ENCODE measurements at regions not wholly inside any gene's neighbourhood (a gene's known extent, or its start where the extent isn't known, plus 50 kb on each side); places are given as distances from the start of the nearest gene placed in this dataset.

DNA sequence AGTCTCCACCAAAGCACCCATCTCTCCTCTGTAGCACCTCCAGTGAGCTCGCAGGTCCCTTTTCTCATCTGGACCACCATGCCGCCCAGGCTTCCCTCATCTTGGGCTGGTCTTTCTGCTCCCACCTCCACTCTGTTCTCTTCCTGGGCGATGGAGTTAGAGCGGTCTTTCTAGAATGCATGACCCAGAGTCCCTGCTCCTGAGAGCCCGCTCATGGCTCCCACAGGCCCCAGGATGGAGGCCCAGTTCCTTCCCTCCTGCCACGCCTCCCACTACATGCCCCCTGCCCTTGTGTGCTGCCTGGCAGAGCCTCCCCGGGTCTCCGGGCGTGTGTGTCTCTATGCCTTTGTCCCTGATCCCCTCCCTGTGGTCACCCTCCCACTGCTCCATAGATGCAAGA lies 100.7 kb upstream of the RTL1 start:
- DNase-seq (ENCODE audit: low read depth, low spot score) = no peak

DNA sequence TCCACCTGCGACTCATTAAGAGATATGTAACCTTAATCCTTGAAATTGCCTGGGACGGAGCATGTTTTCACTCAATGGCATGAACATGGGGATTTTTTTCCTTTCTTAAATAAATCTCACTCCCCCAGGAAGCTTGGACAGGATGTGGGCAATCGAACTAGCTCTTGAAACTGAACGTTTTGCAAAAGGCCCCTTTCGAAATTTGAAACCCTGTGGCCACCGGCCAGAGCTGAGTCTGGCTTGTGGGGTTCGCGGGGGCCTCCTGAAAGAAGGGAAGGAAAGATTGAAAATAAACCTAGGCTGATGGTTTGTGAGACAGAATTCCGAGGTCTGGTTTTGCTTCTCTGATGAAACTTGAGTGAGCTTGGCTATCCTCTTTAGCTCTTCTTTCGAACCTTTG lies 101.4 kb upstream of the RTL1 start:
- DNase-seq (ENCODE audit: low read depth, low spot score) = no peak

DNA sequence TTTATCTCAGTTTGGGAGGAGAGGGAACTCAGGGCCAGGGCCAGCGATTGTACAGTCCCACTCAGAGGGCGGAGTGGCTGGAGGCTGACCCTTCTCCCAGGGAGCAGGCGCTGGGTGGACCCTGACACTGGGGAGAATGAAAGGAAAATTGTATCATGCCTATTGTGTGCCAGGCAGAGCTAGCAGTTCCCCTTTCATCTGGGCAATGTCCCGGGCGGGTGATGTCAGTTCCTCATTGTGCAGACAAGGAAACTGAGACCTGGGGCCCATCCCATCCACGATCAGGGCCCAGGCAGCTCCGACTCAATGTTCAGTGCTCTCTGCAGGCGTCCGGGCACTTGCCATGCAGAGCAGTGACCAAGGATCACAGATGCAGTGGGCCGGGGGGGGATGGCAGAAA lies 101.9 kb upstream of the RTL1 start:
- no peak for DNase-seq (ENCODE audit: low read depth, low spot score)

DNA sequence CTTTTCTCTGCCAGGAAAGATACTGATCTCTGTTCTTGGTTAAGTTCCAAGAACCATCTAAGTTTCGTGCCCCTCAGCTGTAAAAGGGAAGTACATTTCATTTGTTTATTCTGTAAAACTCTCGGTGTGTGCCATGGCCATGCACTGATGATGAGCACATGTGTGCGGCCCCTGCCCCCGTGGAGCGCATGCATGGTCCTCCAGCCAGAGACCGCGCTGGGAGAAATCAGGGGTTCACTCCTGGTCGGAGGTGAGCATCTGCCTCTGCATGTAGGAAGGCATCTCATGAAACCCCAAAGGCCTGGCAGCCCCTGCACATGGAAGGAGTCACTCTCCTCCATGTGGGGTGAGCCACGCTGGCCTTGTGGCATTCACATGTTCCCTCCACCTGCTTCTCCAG lies 102.5 kb upstream of the RTL1 start:
- DNase-seq (ENCODE audit: low read depth, low spot score) = no peak

DNA sequence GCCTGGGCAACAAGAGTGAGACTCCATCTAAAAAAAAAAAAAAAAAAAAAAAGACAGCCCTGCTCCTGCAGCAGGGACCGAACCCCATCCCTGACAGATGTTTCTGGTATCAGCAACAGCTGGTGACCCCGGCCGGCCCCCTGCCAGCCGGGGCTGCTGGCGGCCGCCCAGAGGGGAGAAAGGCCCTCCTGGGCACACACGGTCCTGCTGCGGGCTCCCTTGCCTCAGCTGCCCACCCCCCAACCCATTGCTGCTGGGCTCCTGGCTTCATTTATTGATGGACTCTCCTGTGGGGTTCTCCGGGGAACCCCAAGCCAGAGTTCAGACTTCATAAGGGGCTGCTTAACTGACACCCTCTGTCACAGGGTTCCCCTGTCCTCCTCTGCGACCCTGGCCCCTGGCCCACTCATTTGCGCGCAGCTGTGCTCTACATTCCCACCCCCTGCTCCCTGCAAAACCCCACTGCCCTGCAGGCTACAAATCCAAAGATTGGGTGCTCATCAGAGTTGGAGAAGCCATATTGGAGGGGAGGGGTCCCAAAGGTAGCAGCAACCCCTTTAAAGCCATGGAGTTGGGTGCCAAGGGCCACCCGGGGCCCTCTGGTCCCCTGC lies 103.6 kb upstream of the RTL1 start:
- DNase-seq (ENCODE audit: low read depth, low spot score) = no peak

DNA sequence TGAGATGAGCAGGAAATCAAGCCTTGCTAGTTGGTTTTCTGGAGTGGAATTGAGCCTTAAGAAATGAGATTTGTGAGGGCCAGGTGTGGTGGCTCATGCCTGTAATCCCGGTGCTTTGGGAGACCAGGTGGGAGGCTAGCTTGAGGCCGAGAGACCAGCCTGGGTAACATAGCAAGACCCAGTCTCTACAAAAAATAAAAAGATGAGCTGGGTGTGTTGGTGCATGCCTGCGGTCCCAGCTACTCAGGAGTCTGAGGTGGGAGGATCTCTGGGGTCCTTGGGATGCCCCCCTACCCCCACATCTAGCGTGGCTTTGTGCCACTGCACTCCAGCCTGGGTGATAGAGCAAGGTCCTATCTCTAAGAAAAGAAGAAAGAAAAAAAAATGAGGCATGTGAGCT lies 104.2 kb upstream of the RTL1 start:
- no peak for DNase-seq (ENCODE audit: low read depth, low spot score)

DNA sequence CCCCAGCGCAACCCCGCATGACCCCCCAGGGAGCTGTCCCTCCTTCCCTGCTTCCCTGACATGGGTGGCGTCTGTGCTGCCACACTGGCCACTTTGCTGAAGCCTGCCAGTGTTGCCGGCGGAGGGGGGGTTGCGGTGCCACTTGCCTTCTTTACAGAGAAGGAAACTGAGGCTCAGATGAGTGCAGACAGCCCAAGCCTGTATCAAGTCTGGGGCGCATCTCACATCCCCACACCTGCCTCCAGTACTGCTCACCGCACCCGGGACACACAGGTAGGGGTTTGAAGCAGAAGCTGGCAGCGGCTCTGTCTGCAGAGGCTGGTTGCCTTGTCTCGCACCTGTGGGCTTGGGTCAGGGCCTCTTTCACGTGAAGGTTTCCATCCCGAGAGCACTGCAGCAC lies 104.7 kb upstream of the RTL1 start:
- no peak for DNase-seq (ENCODE audit: low read depth, low spot score)

DNA sequence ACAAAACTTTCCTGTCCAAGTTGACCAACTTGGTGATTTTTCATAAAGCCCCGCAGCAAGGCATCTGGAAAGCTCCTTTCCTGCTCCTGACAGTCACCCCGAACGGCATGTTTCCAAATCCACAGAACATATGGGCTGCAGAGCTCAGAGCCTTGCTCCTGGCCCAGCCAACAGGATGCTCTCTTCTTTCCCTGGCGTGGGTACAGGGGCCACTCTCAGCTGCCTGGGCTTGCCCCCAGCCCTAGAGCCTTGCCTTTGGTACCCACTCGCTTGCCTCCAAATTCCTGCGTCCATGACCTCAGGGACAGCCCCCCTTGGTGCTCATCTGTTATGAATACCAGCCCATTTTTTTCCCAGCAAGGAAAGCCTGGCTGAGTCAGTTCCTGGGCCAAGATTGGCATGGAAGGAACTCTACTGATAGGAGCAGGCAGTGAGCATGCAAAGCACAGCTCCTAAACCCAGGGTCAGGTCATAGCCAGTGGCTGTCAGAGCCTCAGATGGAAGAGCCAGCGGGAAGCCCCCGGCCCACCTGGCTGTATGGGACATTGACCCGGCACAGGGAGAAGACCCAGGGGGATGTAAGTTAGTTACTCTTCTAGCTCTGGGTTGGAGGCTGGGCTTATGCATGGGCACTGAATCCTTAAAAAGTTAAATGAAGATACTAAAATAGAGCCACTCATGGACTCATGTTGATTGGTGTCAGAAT lies 105.3 kb upstream of the RTL1 start:
- no peak for DNase-seq (ENCODE audit: low read depth, low spot score)

DNA sequence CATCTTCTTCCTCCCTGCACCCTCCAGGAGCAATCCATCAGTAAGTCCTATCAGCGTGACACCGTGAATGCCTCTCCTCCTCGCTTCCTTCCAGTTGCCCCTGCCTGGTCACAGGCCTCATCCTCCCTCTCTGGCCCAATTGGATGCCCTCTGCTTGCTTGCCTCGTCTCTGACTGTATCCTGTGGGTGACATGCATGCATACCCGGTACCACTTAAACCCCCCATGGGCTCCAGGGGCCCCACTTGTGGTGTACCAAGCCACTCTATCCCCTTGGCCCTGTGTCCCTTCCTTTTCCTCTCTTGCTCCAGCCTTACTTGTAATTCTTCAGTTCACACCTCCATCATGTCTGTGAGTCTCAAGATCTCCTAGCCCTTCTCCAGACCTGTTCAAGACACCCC lies 106.0 kb upstream of the RTL1 start:
- no peak for DNase-seq (ENCODE audit: low read depth, low spot score)

DNA sequence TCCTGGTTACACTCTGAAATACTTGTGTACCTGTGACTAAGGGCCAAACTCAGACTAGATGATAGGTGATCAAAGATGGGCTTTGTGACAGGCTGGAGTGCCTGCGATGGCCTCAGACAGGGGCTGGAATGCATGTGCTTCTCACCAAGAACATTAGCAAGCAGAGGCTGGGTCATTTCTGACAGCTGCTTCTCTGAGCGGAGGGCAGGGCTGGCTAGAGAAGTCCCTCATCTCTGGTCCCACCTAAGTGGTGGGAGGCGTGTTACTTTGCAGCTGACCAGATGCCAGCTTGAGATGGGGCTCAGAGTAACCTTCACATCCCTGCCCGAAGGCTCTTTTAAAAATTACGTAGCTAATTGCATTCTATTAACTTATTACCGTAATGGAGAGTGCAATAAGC lies 106.8 kb upstream of the RTL1 start:
- DNase-seq (ENCODE audit: low read depth, low spot score) = no peak

DNA sequence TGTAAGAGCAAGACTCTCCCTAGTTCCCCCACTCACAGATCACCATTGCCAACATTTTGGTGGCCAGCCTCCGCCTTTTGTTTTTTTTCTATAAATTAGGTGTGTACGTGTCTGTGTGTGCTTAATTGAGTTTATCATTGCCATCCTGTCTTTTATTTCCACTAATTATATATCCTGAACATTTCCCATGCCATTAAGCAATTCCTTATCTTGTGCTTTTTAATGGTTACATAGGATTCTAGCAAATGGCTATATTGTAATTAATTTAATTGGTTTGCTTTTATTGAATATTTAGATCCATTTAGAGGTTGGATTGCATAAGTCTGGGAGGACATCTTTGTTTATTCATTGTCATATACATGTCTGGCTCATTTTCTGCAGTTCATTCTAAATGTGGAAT lies 107.3 kb upstream of the RTL1 start:
- no peak for DNase-seq (ENCODE audit: low read depth, low spot score)

DNA sequence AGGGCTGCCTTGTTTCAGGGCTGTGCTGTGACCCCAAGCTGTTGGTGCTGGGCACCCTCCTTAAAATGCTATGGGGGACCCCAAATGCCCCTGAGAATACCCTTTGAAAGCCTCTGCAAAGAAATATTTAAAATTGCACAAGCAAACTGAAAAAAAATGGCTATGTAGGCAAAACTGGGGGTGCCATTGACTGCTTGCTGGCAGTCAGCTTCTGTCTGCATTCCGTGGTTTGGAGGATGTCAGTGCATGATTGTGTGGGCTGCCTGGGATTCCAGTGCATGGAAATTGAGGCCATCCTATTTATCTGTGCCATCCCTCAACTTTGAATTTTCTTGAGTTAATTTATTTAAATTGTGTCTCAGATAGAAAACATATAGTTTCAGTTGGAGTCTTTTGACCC lies 113.7 kb upstream of the RTL1 start:
- DNase-seq (ENCODE audit: low read depth, low spot score) = no peak

DNA sequence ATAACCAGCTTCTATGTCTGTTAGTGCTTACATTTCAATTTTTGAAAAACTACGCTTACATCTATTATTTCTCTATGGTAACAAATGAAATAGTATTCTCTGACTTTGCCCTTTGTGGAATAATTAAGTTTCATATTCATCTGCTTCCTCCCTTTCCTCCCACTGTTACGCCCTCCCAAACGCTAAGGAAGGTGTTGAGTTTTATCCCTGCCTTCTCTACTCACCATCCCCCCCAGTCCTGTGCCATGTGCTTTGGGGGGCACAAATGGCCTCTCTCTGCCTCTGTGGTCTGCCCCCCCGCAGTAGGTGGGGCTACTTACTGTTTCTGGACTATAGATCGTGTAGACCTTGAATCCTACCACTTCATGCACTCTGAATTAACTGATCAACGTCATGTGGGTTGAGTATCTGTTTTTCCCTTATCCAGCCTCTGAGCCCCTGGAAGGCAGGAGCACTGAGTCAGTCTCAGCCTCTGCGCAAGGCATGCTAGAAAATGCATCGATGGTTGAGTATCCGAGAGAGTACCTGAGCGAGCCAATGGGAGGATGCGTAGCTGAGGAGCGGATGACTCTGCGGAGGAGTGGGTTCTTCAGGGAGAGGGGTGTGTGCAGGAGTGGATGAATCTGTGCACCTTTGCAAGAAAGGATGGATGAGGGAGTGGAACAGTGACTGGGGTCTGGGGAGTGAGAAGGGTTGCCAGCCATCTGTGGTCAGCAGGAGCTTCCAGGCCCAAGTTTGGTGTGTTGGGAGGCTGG lies 114.5 kb upstream of the RTL1 start:
- no peak for DNase-seq (ENCODE audit: low read depth, low spot score)

DNA sequence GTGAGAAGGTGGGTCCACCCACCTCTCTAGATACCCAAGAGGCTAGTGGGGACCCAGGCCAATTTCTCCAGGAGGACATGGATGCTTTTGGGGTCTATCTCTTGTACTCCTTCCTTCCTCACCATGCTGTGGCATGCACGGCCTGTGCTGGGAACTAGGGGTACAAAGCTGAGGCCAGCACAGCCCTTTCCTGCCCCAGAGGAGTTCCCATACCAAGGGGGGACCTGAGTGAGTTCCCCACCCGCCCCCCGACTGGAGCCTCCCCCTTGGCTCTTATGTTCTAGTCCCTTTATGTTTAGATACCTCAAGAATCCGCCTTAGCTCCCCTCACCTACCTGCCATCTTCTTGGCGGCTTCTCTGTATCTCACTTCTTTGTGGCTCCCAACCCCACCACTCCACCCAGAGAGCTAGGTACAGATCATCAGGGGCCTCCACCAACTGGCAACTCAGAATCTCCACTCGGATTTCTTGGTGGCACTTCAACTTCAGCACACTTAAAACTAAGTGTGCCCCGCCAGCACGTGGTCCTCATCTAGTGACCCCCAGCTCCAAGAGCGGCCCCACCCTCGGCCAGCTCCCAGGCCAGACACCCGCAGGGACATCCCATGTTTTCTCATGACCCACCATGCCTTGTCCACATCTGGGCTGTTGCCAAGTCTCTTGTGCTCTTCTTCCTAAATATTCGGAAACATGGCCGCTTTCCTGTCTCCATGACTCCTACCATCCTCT lies 115.2 kb upstream of the RTL1 start:
- DNase-seq (ENCODE audit: low read depth, low spot score) = no peak

DNA sequence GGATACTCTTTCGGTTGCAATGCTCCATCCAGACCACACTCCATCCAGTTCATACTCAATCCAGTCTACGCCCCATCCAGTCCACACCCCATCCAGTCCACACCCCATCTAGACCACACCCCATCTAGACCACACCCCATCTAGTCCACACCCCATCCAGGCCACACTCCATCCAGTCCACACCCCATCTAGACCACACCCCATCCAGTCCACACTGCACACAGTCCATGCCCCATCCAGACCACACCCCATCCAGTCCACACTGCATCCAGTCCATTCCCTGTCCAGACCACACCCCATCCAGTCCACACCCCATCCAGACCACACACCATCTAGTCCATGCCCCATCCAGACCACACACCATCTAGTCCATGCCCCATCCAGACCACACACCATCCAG lies 116.0 kb upstream of the RTL1 start:
- no peak for DNase-seq (ENCODE audit: low read depth, low spot score)

DNA sequence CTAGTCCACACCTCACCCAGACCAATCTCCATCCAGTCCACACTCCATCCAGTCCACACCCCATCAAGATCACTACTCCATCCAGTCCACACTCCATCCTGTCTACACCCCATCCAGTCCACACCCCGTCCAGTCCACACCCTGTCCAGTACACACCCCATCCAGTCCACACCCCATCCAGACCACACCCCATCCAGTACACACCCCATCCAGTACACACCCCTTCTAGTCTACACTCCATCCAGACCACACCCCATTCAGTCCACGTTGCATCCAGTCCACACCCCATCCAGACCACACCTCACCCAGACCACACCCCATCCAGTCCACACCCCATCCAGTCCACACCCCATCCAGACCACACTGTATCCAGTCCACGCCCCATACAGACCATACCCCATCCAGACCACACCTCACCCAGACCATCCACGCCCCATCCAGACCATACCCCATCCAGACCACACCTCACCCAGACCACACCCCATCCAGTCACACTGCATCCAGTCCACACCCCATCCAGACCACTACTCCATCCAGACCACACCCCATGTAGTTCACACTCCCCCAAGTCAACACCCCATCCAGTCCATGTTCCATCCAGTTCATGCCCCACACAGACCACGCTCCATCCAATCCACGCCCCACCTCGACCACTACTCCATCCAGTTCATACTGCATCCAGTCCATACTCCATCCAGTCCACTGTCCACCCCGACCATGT lies 116.6 kb upstream of the RTL1 start:
- DNase-seq (ENCODE audit: low read depth, low spot score) = no peak

DNA sequence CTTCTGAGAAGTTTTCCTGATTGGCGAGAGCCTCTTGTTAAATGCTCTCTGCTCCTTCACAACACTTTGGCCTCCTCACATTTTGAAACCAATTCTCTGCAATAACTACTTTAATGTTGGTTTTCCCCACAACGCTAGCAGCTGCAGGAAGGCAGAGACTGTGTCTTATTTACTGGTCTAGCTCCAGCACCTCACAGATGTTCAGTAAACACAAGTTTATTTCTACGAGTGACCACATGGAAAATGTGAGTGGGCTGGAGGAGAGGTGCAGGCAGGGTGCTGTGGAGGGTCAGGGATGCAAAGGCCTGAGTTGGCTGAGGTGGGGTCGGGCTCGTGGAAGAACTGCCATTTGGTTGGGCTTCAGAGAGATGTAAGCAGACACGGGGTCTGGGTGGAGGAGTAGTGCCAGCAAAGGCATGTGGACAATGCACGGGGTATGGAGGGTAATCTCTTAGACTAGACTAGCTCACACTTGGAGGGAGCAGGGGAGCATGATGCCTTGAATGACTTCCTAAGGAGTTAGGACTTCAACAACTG lies 117.4 kb upstream of the RTL1 start:
- no peak for DNase-seq (ENCODE audit: low read depth, low spot score)

DNA sequence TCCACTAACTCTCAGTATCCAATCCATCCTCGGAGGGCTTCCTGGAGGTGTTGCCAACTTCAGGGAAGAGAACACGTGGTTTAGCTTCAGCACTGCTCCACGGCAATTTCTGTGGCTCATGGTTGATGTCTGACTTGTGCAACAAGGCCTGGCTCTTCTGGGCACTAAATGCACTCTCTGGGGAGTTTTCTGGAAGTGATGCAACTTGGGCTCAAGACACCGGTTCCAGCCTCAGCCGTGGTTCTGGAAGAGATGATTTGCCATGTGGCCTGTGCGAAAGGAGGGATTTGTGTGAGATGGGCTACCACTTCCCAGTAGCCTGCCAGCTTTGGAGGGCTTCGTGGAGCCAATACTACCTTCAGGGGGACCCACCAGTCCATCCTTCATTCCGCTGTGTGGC lies 118.6 kb upstream of the RTL1 start:
- DNase-seq (ENCODE audit: low read depth, low spot score) = no peak

DNA sequence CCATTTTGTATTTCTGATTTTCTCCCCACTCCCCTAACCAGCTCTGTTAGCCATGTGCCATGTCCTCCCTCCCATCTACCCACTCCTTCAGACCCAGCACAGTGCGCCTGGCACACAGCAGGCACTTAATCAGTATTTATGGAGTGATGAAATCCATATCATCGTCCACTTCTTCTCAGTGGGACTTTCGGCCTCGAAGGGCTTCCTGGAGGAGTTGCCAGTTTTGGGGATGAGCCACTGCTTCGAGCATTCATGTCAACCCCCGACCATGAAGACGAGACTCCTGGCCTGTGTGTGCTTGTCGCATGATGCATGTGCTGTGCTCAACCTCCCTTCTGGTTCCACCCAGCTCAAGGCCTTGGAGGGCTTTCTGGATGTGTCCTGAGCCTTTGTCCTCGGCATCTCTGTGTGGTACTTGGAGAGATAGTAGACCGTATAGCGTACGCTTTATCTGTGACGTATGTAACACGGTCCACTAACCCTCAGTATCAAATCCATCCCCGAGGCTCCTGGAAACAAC lies 119.5 kb upstream of the RTL1 start:
- DNase-seq (ENCODE audit: low read depth, low spot score) = no peak

DNA sequence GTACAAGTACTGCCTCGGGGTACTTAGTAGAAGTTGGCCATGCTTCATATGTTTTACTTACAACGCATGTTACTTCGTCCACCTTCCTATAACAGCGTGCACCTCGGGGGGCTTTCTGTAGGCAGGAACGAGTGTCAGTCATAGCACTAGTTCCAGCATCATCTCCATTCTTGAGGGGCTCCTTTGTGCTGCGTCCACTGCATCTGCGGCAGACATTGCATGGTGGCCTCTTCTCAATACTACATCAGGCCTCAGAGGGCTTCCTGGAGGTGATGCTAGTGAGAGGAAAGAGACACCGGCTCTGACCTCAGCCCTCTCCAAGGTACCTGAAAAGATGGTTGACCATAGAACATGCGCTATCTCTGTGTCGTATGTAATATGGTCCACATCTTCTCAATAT lies 121.2 kb upstream of the RTL1 start:
- DNase-seq (ENCODE audit: low read depth, low spot score) = no peak

DNA sequence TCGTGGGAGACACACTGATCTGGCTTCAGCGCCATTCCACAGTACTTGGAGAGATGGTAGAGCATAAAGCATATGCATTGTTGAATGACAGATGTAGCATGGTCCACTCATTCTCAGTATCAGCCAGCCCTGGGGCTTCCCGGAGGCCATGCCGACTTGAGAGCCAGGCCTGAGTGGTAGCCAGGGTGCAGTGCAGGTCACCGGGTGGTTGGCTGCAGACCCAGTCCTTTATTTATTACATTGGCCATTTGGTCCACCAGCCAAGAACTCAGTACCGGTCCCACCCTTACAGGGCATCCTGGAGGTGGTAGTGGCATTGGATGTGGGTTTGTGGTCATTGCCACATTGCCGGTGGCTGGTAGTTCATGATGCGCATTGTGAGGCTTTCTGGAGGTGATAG lies 121.6 kb upstream of the RTL1 start:
- no peak for DNase-seq (ENCODE audit: low read depth, low spot score)

Data from activated CD4-positive, CD25-positive, alpha-beta regulatory T cell treated with anti-CD3 and anti-CD28 coated beads, Interleukin-2, amount 50 U/mL, for 16 hours (primary cell).